B cell (primary cell): ENCODE measurements at regions not wholly inside any gene's neighbourhood (a gene's known extent, or its start where the extent isn't known, plus 50 kb on each side); places are given as distances from the start of the nearest gene placed in this dataset.
"Not testable (repeated sequence)": the region's sequence is repeated elsewhere in the genome, so short reads cannot be mapped to it uniquely, and the experiment has no call there.

Source experiments
- CTCF ChIP-seq: fragments of 200-600 bp; IDR thresholded peaks from one replicate; pipeline ENCODE4 v1.8.0; 2022; ENCODE audit warnings: antibody characterized with exemption, mild to moderate bottlenecking
- EZH2 ChIP-seq: IDR thresholded peaks from 2 replicates; pipeline ENCODE4 v1.6.1; 2012; ENCODE audit warnings: borderline replicate concordance, low read depth, mild to moderate bottlenecking, moderate library complexity, low read length; ENCODE audit not compliant: insufficient read depth, poor library complexity, severe bottlenecking

- TF ChIP-seq CTCF, EZH2: not testable (repeated sequence)
These were observed 112.2 kb upstream of the FBXO28 start for GRCh38 chr1:224001757-224002156.
